8988T (cell line): ENCODE measurements at regions not wholly inside any gene's neighbourhood (a gene's known extent, or its start where the extent isn't known, plus 50 kb on each side); places are given as distances from the start of the nearest gene placed in this dataset.

Experiments used
- DNase-seq: peaks from one replicate; pipeline ENCODE4 v3.0.0; 2011

DNA sequence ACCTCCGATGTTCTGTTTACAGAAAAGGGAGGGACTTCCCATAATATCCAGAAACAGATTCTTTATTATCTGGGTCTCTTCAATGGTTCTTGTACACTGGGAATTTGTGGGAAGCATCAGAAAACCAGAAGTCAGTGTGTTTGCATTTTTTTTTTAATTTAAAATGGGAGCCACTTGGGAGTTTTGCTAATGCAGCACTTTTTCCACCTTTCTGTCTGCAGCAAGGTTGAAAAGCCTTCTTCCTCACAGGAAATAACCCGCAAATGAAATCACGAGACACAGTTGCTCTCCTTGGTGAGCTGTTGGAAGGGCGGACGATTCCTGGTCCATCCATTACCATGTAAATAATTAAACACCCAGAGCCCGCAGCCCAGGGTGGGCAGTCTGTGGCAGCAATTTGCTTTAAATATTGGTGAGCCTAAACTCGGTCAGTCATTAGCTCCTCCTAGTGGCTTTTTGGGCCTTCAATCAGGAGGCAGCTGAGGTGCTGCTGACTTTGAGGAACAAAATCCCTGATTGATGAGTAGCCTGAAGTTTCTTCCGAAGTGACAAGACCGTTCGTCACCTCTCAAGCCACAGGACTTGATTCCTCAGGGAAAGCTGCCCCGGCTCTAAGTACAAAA is 471.5 kb downstream of the EPHA4 start:
- DNase-seq: no peak

DNA sequence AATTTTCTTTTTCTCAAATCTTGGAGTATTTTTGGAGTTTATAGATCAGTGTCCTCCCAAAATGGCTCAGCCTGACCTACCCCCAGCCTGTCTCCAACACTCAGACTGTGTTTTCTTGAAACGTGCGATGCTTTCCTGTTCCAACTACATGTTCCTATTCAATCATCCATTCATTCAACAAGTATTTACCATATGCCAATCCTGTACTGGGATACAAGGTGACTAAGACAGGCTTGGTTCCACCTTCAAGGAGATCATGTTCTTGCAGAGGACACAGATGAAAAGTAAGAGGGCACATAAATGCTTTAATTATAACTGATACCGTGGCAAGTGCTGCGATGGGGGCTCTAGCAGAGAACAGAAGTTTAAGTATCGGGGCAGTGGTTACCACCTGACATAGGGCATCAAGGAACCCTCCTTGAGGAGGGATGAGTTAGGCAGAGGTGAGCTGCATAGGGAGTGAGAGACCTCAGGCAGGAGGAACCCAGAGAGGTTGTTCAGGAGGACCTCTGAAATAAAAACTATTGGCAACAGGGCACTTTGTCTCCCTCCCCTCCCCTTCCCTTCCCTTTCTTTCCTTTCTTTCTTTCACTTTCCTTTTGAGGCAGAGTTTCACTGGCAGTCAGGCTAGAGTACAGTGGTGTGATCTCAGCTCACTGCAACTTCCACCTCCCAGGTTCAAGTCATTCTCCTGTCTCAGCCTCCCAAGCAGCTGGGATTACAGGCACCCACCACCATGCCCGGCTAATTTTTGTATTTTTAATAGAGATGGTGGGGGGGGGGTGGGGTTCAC is 469.0 kb downstream of the EPHA4 start:
- DNase-seq: no peak

DNA sequence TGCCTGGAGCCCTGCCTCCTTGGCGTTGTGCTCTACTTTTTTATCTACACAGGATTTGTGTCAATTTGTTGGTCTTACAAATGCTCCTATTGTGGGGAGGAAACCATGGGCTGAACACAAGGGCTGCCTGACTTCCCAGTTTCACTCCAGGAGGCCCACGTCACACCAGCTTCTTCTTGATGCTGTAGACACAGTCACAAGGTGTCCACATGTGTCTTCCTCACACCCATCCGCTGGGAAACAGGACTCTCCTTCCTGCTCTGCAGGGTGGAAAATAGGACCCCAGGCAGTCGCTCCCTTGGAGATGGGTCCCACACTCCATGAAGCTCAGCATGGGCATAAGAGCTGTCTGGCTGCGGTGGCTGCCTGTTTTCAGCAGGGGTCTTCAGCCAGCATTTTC is 468.2 kb downstream of the EPHA4 start:
- DNase-seq: no peak

DNA sequence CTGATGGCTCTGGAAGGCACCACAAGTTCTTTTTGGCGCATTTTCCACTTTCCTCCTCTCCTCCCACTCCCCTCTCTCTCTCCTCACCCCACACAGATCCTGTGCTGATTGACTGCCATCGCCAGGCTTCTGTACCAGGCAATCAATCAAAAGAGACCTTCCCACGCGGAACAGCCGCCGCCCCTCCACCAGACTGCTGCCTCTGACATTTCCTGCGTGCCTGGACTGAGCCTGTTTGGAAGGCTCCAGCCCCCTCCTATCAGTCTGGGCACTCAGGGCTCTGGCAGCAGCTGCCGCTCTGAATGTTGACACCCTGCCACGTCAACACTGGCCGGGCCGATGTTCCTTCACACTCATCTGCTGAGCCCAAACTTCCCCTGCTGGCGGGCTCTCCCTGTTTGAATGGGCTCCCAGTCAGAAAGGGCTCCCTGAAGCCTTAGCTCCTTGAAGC is 467.7 kb downstream of the EPHA4 start:
- no peak for DNase-seq

DNA sequence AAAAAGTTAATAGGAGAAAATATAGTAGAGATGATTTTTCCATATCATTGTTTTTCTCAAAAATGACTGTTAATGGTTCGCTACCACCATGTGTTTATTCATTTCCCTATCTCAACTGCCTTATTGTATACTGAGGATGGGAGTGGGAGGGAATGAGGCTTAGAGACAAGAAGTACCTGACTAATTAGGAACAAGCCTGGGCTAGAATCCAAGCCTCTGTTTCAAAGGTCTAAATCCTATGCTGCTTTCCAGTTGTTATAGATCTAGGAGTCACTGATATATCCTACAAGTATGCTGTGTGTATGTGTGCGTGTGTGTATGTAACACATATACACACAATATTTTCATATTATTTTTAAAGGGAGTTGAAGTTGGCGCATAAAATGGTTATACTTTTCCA is 465.9 kb downstream of the EPHA4 start:
- DNase-seq: no peak

DNA sequence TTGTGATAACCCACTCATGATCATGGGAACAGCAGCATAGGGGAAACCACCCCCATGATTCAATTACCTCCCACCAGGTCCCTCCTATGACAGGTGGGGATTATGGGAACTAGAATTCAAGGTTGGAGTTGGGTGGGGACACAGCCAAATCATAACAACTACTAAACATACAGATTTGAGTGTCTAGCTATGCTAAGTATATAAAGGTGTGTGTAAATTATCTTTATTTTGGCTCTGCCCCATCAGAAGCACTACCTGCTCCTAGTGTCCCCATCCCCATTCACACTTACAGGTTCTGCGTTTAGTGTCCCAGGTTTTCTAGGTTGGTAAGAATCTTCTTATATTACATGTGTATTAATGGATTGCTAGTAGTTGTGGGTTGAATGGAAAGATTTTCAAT is 464.7 kb downstream of the EPHA4 start:
- DNase-seq: no peak

DNA sequence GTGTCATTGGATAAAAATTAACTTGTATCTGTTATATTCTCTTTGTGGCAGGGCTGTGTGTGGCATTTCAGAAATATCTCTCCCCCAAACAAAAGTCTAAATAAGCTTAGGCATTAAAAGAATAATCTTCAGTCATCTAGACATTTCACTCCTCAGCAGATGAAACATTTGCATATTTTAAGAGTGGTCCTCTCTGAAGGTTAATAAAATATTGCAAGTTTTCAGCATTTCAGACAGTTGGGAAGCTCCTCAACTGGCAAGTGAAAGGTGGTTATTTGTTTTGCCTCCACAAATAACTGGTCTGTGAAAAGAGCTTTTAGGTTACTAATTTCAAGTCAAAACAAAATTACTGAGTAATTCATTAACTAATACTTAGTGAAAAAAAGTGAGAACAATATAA is 462.6 kb downstream of the EPHA4 start:
- DNase-seq: no peak

DNA sequence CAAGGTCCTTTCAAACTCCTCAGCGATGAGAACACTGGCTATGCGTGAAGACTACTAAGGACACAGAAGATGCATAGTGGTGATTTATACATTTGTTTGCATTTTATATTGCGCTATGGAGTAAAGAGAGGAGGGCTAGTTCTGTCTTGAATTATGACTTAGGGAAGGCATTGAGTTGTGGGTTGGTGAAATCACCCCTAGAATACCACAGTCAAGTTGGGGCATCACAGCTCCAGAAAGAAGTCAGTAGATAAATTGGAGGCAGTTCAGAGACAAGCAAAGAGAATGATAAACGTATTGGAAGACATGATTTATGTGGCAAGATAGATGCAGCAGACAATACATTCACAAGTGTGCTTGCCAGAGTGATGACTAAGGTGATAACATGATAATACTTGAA is 460.4 kb downstream of the EPHA4 start:
- DNase-seq: no peak

DNA sequence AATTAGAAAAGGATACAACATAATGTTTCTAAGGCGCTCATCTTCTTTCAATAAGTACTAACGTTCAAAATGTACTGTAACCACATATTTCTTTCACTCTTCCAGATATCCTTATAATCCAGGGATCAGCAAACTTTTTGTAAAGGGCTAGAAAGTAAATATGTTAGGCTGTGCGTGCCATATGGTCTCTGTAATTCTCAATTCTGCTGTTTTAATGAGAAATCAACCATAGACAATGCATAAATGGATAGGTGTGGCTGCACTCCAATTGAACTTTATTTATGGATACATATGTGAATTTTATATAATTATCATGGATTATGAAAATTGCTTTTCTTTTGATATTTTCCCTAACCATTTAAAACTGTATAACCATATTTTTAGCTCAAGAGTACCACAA is 459.4 kb downstream of the EPHA4 start:
- DNase-seq: no peak

DNA sequence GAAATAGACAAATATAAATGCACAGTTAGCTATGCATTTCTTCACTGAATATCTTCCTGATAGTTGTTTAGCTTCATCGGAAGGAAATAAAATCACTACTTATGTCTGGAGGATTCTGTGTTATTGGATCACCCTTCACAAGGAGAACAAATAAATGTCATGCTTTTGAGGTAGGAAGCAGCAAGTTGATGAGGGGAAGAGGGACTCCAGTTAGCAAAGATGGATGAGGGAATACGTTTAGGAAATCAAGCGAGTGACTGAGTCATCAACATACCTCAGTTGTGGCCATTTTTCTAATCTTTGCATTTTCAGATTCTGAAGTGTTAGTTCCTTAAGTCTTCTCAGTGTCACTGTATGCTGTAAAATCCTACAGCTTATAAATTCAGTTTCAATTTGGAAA is 456.2 kb downstream of the EPHA4 start:
- DNase-seq: no peak

DNA sequence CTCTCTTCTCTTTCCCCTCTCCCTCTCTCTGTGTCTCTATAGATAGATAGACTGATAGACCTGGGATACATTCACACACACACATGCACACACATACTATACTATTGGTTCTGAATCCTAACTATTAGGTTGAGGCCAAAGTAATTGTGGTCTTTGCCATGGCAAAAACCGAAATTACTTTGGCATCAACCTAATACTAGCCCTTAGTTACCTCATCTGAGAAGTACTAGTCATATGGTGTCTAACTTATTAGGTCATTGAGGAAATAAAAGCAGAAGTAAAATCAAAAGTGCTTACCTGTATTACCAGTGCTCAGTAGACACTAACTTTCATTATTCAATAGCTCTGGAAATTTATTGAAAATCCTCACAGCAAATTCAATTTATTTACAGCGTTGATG is 451.5 kb downstream of the EPHA4 start:
- DNase-seq: no peak

DNA sequence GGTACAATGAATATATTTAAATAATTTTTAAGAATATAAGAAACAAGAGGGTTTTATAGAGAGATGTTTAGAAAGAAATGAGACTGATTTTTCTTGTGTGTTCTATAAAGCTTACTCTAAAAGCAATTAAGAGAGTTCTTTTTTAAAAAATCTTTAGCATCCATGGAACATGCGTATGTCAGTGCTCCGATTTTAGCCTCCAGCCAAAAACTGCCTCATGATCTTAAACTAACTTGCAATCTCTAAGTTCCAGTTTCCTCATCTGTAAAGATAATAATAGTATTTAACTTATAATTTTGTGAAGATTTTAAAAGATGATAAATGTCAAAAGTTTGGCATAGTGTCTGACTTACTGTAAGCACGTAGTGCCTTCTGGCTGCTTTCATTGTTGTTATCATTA is 448.7 kb downstream of the EPHA4 start:
- no peak for DNase-seq

DNA sequence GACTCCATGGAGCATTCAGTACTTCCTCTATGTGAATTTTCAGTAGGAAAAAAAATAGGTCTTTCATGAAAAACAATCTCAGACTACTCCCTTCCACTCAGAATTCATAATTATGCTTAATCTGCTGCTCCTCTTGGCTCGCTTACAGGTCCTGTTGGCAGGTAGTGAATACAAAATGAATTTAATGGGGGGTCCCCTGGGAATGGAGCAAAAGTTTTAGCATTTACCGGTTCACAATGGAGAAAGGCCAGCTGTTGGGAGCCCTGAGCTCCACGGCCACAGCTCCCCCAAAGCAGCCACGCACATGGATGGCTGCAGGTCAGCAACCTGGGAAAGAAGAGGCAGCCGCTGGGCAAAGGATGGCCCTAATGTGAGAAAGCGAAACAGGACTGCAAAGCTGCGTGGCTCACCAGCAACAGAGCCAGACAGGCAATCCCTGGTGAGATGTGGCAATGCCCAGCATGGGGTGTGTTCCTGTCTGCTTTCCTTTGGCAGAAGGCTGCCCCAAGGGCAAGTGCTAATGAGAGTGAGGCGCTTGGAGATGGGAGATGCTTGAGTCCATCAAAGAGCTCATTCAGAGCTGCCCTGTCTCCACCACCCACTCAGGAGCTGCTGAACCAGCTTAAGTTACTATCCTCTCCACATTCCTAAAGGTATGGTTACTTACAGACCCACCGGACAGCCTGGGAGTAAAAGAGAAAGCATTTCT is 447.4 kb downstream of the EPHA4 start:
- DNase-seq: no peak

DNA sequence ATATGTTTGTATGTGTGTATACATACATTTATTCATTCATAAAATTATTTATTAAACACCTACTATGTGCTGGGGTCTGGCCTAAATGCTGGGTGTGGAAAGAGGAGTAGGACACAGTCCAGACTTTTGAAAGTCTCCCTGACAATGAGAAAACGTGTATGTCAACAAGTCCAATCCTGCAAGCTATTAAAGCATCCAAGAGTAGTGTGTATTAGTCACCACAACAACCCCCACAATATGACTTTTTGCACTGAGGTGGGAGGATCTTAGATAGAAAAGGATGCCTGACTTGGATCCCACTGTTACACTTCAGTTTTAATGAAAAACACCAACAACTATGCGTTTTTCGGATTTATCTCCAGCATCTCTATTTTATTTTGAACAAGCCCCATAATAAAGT is 446.4 kb downstream of the EPHA4 start:
- DNase-seq: no peak

DNA sequence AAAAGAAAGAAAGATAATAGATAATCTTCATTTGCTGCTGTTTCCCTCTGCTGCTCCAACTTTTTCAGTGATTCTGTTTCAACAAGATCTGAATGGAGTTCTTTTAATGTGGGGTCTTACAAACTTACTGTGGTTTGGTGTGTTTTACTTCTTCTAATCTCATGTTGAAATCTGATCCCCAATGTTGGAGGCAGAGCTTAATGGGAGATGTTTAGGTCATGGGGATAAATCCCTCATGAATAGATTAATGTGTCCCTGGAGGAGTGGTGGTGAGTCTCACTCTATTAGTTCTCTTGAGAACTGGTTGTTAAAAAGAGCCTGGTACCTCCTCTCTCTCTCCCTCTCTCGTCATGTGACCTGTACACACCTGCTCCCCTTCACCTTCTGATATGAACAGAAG is 442.4 kb downstream of the EPHA4 start:
- DNase-seq: no peak

DNA sequence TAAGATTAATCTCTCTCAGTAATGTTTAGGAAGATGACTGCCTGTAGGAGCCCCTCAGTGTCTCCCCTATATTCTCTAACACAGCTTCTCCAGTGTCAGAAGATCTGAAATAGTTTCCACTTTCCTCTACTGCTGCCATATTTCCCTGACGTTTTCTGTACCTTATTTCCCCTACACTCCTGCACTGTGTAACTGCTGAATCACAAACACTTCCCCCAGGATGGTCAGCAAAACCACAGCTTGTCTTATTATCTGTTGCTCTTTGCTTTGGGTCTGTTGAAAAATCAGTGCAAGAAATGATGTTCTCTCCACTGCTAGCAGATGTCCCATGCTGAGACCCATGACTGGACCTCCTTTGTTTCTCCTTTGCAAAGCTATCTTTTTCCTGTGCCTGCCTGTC is 441.7 kb downstream of the EPHA4 start:
- no peak for DNase-seq

DNA sequence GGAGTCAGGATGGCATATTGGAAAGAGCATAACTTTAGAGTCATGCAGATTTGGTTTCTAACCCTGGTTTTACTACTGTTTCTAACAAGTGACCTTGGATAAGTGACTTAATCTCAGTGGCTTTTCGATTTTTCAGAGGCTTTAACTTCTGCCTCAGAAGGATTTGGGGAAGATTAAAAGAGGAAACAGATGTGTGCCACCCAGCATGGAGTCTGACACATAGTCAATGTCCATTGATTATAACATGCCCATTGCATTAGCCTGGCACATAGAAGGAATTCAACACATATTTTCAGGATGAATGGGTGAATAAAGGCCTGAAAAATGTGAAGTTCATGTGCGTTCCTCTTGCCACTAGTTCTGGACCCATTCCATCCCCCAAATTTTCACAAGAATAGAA is 438.2 kb downstream of the EPHA4 start:
- DNase-seq: no peak

DNA sequence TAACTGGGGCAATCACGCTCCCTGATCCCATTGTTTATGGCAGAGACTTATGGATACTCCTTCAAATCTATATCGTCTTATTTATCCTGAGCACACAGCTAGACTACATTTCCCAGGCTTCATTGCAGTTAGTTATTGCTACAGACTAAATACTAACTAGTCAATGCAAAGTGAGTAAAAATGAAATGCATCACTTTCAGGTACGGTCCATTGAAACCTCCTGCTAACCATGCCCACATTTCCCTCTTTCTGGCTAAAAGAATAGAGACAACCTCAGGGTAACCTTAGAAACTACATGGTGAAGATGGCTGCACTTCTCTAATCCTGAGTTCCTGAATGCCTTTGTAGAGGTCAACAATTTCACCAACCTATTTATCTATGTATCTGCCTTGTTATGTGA is 437.4 kb downstream of the EPHA4 start:
- no peak for DNase-seq

DNA sequence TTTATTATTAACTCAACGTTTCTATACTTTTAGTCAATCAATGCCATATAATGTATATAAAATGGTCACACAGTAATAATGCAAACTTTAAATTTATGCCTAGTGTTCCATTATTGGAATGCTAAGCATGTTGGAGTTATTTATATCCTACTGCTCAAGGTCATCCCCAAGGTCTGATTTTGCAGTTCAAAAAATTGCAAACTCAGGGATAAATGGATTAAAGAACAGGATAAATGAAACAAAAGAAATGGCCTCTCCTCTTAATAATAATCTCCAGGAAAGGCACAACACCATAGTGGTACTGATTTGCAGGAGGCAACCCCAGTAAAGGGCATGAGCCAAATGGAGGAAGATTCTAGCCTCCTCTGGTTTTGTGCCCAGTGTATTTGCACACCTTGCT is 436.4 kb downstream of the EPHA4 start:
- DNase-seq: no peak

DNA sequence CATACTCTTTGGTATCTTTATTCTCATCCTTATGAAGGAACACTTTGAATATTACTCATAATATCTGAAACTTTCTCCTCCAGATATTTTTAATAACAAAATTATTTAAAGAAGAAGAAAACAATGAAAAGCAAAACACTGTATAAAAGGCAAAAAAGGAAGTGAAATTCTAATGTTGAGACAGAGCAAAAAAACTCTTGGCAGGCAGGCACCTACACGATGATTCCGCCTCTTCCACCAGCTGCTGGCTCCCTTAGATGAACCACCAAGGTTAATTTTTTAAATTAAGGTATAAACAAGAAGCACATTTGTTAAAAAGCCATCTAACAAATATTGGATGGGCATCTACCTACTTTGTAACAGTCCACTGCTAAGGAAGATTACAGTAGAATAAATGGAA is 434.7 kb downstream of the EPHA4 start:
- no peak for DNase-seq

DNA sequence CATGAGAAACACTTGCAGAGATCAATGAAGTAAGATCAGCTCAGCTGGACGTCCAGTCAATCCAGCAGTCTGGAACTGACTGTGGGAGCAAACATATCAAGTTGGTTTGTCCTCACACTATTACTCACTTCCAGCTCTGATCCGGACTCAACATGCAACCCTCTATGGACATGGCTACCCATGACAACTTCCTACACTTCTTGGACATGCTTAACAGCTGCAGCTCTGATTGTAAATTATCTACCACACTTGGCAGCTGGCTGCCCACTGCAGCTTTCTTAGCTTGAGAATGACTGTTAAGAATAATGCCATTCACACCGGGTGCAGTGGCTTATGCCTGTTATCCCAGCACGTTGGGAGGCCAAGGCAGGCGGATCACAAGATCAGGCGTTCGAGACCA is 429.8 kb downstream of the EPHA4 start:
- no peak for DNase-seq

DNA sequence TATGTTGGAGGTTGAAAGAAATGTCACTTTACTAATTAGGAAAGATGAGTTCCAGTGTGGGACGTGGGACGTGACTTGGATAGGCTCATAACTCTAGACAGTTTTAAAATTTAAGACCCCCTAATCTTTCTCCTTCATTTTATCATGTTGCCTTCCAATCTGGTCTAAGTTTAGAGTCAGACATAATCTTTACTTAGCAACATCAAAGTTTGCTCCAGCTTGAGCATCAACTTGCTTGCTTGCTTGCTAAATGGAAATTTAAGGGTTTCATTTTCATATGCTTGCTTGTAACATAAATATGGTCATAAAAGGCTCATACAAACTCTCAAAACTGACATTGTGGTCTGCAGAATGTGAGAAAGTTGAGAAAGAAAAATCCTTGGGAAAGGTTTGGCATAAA is 428.9 kb downstream of the EPHA4 start:
- no peak for DNase-seq

DNA sequence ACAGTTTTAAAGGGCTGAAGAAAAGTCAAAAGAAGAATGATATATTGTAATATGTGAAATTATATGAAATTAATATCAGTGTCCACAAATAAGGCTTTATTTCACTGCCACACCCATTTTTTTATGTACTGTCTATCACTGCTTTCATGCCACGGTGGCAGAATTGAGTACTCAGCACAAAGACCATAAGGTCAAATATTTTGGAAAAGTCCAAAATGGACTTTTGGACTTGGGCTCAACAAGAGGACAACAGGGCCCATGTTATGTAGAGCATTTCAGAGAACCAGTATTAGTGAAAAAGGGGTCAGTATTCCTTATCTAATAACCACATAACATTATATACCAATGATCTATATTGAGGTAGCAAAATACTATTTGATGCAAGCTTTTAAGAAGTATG is 427.2 kb downstream of the EPHA4 start:
- no peak for DNase-seq

DNA sequence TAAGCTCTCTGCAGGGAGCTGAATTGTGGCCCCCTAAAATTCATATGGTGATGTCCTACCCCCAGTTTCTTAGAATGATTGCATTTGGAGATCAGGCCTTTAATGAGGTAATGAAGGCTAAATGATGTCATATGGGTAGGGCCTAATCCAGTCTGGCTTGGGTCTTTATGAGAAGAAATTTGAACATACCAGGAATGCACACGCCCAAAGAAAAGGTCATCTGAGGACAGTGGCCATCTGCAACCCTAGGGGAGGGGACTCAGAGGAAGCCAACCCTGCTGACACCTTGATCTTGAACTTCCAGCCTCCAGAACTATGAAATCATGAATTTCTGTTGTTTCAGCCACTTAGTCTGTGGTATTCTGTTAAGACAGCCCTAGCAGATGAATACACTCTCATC is 426.7 kb downstream of the EPHA4 start:
- DNase-seq: no peak
